Epithelial cell of proximal tubule (primary cell): ENCODE measurements at regions not wholly inside any gene's neighbourhood (a gene's known extent, or its start where the extent isn't known, plus 50 kb on each side); places are given as distances from the start of the nearest gene placed in this dataset.
"Not testable (repeated sequence)": the region's sequence is repeated elsewhere in the genome, so short reads cannot be mapped to it uniquely, and the experiment has no call there.

Experiments
- DNase-seq: peaks from one replicate; pipeline ENCODE4 v3.0.0-alpha.2; 2011; ENCODE audit warnings: low read depth
- H3K4me3 ChIP-seq: 2 replicates; pipeline ENCODE4 v1.5.1; 2011; ENCODE audit warnings: low read depth, mild to moderate bottlenecking, low read length
- TF ChIP-seq, protein P1 (sequence below): conservative IDR thresholded peaks from 2 replicates; pipeline ENCODE4 v1.5.1; 2012; ENCODE audit warnings: low read depth, mild to moderate bottlenecking, low read length

GRCh38 chr2:123500988-123501387, 524.1 kb upstream of the CNTNAP5 start:
- H3K4me3 ChIP-seq = no peak overlapping the region
- DNase-seq = no peak
- TF ChIP-seq, protein P1, sequence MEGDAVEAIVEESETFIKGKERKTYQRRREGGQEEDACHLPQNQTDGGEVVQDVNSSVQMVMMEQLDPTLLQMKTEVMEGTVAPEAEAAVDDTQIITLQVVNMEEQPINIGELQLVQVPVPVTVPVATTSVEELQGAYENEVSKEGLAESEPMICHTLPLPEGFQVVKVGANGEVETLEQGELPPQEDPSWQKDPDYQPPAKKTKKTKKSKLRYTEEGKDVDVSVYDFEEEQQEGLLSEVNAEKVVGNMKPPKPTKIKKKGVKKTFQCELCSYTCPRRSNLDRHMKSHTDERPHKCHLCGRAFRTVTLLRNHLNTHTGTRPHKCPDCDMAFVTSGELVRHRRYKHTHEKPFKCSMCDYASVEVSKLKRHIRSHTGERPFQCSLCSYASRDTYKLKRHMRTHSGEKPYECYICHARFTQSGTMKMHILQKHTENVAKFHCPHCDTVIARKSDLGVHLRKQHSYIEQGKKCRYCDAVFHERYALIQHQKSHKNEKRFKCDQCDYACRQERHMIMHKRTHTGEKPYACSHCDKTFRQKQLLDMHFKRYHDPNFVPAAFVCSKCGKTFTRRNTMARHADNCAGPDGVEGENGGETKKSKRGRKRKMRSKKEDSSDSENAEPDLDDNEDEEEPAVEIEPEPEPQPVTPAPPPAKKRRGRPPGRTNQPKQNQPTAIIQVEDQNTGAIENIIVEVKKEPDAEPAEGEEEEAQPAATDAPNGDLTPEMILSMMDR = no peak

GRCh38 chr2:123502931-123503330, 522.2 kb upstream of the CNTNAP5 start:
- TF ChIP-seq, protein P1 = no peak
- DNase-seq = no peak
- H3K4me3 ChIP-seq = no peak overlapping the region

GRCh38 chr2:123512547-123512946, 512.5 kb upstream of the CNTNAP5 start:
- DNase-seq = no peak
- H3K4me3 ChIP-seq = no peak overlapping the region
- TF ChIP-seq, protein P1 = no peak

DNA sequence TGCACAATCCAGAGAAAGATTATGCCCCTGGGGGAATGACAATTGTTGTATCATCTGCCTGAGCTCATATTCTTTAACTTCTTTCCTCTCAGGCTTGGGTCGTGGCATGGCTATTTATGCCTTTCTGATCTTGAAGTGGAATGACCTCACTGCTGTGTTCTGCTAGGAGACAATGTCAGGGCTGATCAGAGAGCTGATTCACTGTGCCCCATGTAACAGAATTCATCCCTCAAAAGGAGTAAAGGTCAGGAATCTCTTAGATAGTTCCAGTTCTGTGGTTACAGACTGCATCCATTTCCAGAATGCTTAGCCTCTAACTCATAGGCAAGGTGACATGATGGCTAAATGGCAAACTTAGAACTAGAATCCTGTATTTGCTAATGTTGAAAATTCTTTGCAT, 511.7 kb upstream of the CNTNAP5 start:
- no peak overlapping the region for H3K4me3 ChIP-seq
- DNase-seq = no peak
- TF ChIP-seq, protein P1 = no peak

GRCh38 chr2:123514613-123515207, 510.4 kb upstream of the CNTNAP5 start:
- TF ChIP-seq, protein P1 = peak; percentile 55
- DNase-seq = no peak
- no peak overlapping the region for H3K4me3 ChIP-seq

DNA sequence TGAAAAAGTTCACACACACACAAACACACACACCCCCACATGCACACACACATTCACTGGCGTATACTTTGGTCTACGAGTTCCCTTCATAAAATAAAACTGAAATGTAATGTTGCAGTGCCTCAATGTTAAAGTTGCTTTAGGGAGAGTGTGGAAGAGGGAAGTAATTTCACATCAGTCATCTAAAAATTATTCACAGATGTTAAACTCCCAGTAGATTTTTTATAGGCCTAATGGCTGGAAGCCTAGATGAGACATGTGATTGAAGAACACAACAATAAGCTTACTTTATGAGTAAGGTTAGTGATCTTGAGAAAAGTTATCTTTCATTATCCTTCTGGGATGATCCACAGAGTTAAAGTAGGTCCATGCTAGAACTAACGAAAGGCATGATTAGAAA, 506.7 kb upstream of the CNTNAP5 start:
- no peak overlapping the region for H3K4me3 ChIP-seq
- TF ChIP-seq, protein P1 = no peak
- no peak for DNase-seq

DNA sequence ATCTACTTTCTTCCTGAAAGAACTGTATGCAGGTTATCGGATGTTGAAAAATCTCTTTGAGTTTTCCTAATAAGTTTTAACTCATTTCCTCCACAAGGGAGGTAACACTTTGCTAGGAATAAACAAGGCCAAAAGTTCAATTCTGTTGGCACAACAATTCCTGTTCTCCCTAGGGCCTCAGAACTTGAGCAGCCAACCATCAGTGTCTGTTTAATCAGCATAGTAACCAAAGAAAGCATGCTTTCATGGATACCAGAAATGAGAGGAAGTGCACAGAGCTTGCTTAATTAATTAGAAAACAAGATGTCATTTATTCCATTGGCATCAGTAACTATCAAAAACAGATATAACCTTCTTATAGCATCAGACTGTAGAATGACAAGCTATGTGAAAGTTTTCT, 503.2 kb upstream of the CNTNAP5 start:
- TF ChIP-seq, protein P1 = no peak
- H3K4me3 ChIP-seq = no peak overlapping the region
- no peak for DNase-seq

- not testable (repeated sequence) for DNase-seq, H3K4me3 ChIP-seq
Observed at GRCh38 chr2:123522498-123522897, 502.6 kb upstream of the CNTNAP5 start.
